Fibroblast of pulmonary artery (primary cell): ENCODE measurements at regions not wholly inside any gene's neighbourhood (a gene's known extent, or its start where the extent isn't known, plus 50 kb on each side); places are given as distances from the start of the nearest gene placed in this dataset.

Experiments used
- DNase-seq: peaks from one replicate; pipeline ENCODE4 v3.0.0-alpha.2; 2010; ENCODE audit warnings: low read depth
- H3K4me3 ChIP-seq: replicated peaks from 2 replicates; pipeline ENCODE4 v1.5.1; 2011; ENCODE audit warnings: low read depth, mild to moderate bottlenecking, control low read depth, low read length, moderate library complexity
- TF ChIP-seq, protein P1 (sequence below): IDR thresholded peaks from 2 replicates; pipeline ENCODE4 v1.5.1; 2011; ENCODE audit warnings: mild to moderate bottlenecking, control low read depth, low read length, inconsistent platforms; ENCODE audit errors: missing control alignments

DNA sequence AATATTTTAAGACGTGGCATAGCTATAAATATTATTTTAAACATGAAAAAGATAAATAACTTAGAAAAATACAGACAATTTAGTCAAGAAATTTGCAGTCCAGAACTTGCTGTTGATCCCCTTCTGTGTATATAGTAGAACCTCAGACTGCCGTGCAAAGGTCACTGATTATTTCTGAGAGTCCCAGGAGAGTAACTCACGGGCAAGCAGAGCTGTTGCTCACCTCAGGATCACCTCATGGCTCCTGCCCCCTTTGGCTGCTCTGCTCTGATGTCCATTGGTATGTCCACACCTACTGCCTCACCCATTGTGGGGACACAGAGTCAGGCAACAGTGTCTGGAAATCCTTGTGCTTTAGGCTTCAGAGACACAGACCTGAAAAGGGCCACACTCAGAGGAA is 392.9 kb upstream of the CELF4 start:
- no peak overlapping the region for H3K4me3 ChIP-seq
- no peak for DNase-seq
- TF ChIP-seq, protein P1, sequence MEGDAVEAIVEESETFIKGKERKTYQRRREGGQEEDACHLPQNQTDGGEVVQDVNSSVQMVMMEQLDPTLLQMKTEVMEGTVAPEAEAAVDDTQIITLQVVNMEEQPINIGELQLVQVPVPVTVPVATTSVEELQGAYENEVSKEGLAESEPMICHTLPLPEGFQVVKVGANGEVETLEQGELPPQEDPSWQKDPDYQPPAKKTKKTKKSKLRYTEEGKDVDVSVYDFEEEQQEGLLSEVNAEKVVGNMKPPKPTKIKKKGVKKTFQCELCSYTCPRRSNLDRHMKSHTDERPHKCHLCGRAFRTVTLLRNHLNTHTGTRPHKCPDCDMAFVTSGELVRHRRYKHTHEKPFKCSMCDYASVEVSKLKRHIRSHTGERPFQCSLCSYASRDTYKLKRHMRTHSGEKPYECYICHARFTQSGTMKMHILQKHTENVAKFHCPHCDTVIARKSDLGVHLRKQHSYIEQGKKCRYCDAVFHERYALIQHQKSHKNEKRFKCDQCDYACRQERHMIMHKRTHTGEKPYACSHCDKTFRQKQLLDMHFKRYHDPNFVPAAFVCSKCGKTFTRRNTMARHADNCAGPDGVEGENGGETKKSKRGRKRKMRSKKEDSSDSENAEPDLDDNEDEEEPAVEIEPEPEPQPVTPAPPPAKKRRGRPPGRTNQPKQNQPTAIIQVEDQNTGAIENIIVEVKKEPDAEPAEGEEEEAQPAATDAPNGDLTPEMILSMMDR: no peak

DNA sequence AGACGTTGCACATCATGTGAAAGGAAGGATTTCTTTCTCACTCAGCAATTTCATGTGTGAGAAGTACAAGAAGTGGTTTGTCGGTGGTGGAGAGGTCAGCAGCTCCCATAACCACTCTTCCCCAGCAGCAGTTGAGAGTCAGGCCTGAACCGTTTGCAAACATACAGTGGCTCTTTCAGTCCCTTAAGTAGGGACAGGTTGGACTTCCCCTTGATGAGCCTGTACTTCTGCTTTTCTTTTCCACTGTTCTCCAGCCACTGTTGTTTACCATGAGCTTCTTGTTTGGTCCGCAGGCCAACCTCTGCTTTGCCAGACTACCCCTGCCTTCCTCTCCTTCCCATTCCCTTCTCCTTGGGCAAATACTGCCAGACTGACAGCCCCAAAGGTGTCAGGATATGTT is 391.3 kb upstream of the CELF4 start:
- DNase-seq: no peak
- TF ChIP-seq, protein P1: no peak
- H3K4me3 ChIP-seq: no peak overlapping the region

DNA sequence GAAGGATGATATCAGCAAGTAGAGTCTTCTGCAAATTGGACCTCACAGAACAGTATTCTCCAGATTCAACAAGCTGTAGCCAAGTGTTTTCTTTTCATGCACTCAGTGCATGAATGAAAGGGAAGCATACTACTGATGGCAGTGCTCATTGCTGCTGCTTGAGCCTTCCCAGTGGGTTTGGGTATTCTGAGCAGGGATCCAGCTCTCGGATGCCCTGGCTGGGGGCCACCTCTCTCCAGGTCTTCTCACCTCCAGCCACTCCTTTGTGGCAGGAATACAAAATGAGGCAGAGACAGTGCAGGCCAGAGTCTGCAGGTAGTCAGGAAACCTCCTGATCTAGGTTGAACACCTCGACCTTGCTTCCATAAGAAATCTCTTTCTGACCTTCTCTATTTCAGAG is 390.4 kb upstream of the CELF4 start:
- no peak for DNase-seq
- TF ChIP-seq, protein P1: no peak
- H3K4me3 ChIP-seq: no peak overlapping the region

DNA sequence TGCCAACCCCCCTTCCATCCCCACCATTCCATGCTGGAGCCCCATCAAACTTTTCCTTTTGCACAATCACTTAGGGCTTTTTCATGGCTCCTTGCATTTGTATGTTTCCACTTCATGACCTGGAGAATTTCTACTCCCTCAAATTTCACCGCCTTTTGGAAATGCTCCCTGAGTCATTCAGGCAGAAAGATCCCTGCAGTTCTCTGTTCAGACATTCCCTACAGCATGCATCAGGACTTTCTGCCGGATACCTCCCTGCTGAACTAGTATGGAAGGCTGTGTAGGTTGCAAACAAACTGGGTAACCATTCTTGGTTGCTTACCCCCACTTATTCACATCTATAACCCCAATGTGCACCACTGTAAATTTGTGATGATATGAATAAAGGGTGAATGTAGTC is 389.6 kb upstream of the CELF4 start:
- H3K4me3 ChIP-seq: no peak overlapping the region
- TF ChIP-seq, protein P1: no peak
- no peak for DNase-seq

DNA sequence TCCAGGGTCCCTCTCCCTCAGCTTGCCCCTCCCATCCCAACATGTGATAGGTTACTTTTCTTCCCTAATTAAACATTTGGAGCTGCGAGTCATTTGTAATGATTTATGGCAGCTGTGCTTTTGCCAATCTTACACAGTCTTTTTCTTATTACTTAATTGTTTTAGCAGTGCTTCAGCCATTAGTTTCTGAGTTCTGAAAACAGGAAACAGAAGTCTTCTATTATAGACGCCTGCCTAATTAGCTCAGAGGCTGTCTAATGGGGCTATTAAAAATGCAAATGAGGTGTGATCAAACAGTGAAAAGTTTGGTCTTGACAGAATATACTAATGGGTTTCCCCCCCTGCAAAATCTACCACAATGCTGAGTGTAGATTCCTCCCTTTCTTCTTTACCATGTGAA is 388.3 kb upstream of the CELF4 start:
- TF ChIP-seq, protein P1: no peak
- no peak overlapping the region for H3K4me3 ChIP-seq
- no peak for DNase-seq

DNA sequence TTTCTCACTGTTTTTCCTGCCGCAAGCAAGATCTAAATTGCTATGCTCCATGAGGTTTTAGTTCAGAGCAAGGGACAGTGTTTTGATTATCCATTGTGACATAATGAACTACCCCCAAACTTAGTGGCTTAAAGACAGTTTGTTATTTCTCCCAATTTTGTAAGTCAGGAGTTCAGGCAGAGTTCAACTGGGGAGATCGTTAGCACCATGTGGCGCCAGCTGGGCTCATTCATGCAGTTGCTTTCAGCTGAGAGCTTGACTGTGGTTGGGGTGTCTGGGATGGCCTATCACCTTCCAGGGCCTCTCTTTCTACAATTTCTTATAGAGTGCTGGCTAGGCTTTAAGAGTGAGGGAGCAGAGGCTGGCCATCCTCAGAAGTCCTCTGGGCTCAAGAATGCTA is 382.9 kb upstream of the CELF4 start:
- no peak overlapping the region for H3K4me3 ChIP-seq
- DNase-seq: no peak
- TF ChIP-seq, protein P1: no peak

DNA sequence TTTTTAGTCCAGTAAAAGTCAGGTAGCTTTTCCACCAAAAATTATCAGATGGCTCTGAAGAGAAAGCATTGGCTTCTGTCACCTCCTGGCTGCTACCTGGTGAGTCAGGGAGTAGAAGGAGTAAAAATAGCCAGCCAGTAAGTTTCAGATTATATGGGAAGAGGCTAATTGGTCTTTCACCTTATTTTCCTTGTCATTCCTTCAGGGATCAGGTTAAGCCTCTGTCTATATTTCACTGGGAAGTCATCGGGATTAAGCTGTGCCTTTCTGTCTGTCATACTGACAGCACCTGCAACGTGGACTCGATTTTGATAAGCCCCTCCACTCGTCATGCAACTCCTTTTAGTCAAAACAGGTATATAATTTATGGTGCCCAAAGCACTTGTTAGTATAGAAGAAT is 380.7 kb upstream of the CELF4 start:
- no peak for DNase-seq
- TF ChIP-seq, protein P1: no peak
- H3K4me3 ChIP-seq: no peak overlapping the region
